CD4-positive, alpha-beta T cell (primary cell): ENCODE measurements at regions not wholly inside any gene's neighbourhood (a gene's known extent, or its start where the extent isn't known, plus 50 kb on each side); places are given as distances from the start of the nearest gene placed in this dataset.

Experiments used
- ATAC-seq: fragments of 200-7000 bp; cut with Tn5 transposase; one replicate; pipeline ENCODE4 v1.10.0; 2022; ENCODE audit warnings: mild to moderate bottlenecking; ENCODE audit not compliant: poor library complexity
- CTCF ChIA-PET: fragments of 350-600 bp; sonication (Branson Sonifier 250); formaldehyde crosslinking; loops from one replicate; lab custom pipeline; 2021; ENCODE audit warnings: antibody characterized with exemption, inconsistent platforms; lab: Charles Lee
- POLR2A ChIA-PET: fragments of 350-600 bp; sonication (Branson Sonifier 250); formaldehyde crosslinking; loops from one replicate; lab custom pipeline; 2021; ENCODE audit warnings: antibody characterized with exemption, inconsistent platforms; lab: Charles Lee
- DNase-seq, 14 experiments: peaks; one replicate each; pipeline ENCODE4 v3.0.0-alpha.2; 2013 to 2020; ENCODE audit warnings: mixed read lengths in 2 of 14
- H3K27ac ChIP-seq, 2 donors: one replicate each; pipeline versions ENCODE4 v1.5.1 to v1.7.0; 2013; ENCODE audit warnings: low read length in 2 of 2, low read depth in 1 of 2, mild to moderate bottlenecking in 1 of 2
- H3K27me3 ChIP-seq, 2 experiments: 1 replicate in 1 of 2; 2 replicates in 1 of 2; pipeline versions ENCODE4 v1.6.1 to v1.7.0; 2013; ENCODE audit warnings: low read length in 2 of 2, control low read depth in 1 of 2, mild to moderate bottlenecking in 1 of 2, moderate library complexity in 1 of 2; ENCODE audit not compliant: insufficient read depth in 2 of 2, control insufficient read depth in 1 of 2
- H3K36me3 ChIP-seq: one replicate; pipeline ENCODE4 v1.6.1; 2013; ENCODE audit warnings: low read length, control low read depth; ENCODE audit not compliant: insufficient read depth
- H3K4me1 ChIP-seq: one replicate; pipeline ENCODE4 v1.6.1; 2013; ENCODE audit warnings: low read length, control low read depth; ENCODE audit not compliant: insufficient read depth
- H3K4me3 ChIP-seq: one replicate; pipeline ENCODE4 v1.5.1; 2013; ENCODE audit warnings: mild to moderate bottlenecking, low read length, moderate library complexity
- H3K9me3 ChIP-seq, 2 experiments: 1 replicate in 1 of 2; 2 replicates in 1 of 2; pipeline versions ENCODE4 v1.6.1 to v1.7.0; 2013; ENCODE audit warnings: low read length in 2 of 2, mild to moderate bottlenecking in 2 of 2, control low read depth in 1 of 2, moderate library complexity in 1 of 2; ENCODE audit not compliant: control insufficient read depth in 1 of 2, insufficient read depth in 1 of 2
- H3K27ac Mint-ChIP-seq: one replicate; pipeline ENCODE4 v1.8.0; 2020; ENCODE audit warnings: mixed read lengths
- H3K27me3 Mint-ChIP-seq: one replicate; pipeline ENCODE4 v1.8.0; 2021; ENCODE audit warnings: mixed read lengths
- H3K36me3 Mint-ChIP-seq: one replicate; pipeline ENCODE4 v1.8.0; 2021; ENCODE audit warnings: low read depth, mixed read lengths
- H3K4me1 Mint-ChIP-seq: one replicate; pipeline ENCODE4 v1.8.0; 2021; ENCODE audit warnings: low read depth, mixed read lengths
- H3K4me3 Mint-ChIP-seq: one replicate; pipeline ENCODE4 v1.8.0; 2020; ENCODE audit warnings: mild to moderate bottlenecking, mixed read lengths
- H3K9me3 Mint-ChIP-seq: one replicate; pipeline ENCODE4 v1.8.0; 2020; ENCODE audit warnings: mixed read lengths
- intact Hi-C, 2 experiments: fragments of 100-400 bp; cut with DNase I in 1 of 2; cut with micrococcal nuclease in 1 of 2; formaldehyde crosslinking; loops; one replicate each; pipeline versions ENCODE4 v1.15.1 to v1.9.0; 2023 to 2025; cut with DNase I, micrococcal nuclease
- TF ChIP-seq, protein P1 (sequence below): fragments of 200-600 bp; IDR thresholded peaks from one replicate; pipeline ENCODE4 v1.8.0; 2022; ENCODE audit warnings: antibody characterized with exemption, mild to moderate bottlenecking

DNA sequence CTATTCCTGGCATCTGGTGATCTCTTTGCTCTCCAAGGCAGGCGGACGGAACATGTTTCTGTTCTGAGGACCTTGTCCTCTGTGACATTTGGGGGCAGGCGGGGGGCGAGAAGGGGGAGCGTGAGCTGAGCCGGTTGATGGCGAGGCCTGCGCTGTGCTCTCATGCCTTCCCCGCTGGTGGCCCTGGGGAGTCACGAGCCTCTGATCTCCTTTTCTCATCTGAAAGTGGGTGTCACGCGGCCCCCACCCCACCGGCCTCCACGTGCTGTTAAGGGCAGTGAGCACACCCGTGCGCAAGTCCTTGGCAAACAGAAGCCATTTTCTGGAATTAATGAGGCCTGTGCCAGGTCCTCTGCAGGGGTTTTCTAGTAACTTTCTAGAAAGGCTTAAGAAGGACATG is 102.8 kb upstream of the ACTRT2 start:
- no peaks in the 10 kb centered on the region for H3K9me3 Mint-ChIP-seq
- POLR2A ChIA-PET: no interaction called here
- H3K36me3 Mint-ChIP-seq: no peaks in the 10 kb centered on the region
- H3K27ac Mint-ChIP-seq: no peak overlapping the region
- H3K4me1 ChIP-seq: peaks cover 9% of the 10 kb centered on the region
- CTCF ChIA-PET: no interaction called here
- no peak overlapping the region for H3K27ac ChIP-seq
- TF ChIP-seq, protein P1, sequence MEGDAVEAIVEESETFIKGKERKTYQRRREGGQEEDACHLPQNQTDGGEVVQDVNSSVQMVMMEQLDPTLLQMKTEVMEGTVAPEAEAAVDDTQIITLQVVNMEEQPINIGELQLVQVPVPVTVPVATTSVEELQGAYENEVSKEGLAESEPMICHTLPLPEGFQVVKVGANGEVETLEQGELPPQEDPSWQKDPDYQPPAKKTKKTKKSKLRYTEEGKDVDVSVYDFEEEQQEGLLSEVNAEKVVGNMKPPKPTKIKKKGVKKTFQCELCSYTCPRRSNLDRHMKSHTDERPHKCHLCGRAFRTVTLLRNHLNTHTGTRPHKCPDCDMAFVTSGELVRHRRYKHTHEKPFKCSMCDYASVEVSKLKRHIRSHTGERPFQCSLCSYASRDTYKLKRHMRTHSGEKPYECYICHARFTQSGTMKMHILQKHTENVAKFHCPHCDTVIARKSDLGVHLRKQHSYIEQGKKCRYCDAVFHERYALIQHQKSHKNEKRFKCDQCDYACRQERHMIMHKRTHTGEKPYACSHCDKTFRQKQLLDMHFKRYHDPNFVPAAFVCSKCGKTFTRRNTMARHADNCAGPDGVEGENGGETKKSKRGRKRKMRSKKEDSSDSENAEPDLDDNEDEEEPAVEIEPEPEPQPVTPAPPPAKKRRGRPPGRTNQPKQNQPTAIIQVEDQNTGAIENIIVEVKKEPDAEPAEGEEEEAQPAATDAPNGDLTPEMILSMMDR: no peak
- H3K27me3 Mint-ChIP-seq: no peaks in the 10 kb centered on the region
- intact Hi-C loops: no loop called here
- H3K4me3 ChIP-seq: no peak overlapping the region
- H3K4me1 Mint-ChIP-seq: no peaks in the 10 kb centered on the region
- H3K36me3 ChIP-seq: no peaks in the 10 kb centered on the region
- peaks cover 0 to 2% of the 10 kb centered on the region in 2 experiments for H3K27me3 ChIP-seq
- peaks cover 0 to 13% of the 10 kb centered on the region in 2 experiments for H3K9me3 ChIP-seq
- H3K4me3 Mint-ChIP-seq: no peak overlapping the region
- ATAC-seq (no peak), DNase-seq (no peak)

DNA sequence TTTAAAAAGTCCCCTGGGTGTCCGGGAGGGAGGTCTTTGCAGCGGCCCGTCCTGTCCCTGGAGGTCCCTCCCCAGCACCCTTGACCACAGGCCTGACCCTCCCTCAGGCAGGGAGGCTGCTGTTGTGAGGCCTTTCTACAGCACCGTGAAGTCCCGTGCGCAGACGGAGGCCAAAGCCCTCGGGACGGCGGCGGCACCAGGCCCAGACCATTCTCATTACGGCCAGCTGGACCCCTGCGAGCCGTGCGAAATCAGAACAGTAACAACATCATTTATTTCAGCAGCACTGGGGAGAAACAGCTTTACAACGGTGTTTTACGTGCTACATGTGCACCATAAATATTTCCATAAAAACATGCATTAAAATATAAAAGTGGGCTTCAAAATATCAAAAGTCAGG is 101.4 kb upstream of the ACTRT2 start:
- no peaks in the 10 kb centered on the region for H3K36me3 Mint-ChIP-seq
- intact Hi-C loops: loop anchor here in 1 of 2 experiments (5.0 kb wide), 1 partner anchor 98 kb away; no protein-coding TSS in a partner anchor
- H3K27ac Mint-ChIP-seq: no peak overlapping the region
- Histone ChIP-seq H3K36me3 (no peaks in the 10 kb centered on the region), H3K27ac (no peak overlapping the region), H3K9me3 (peaks cover 0 to 13% of the 10 kb centered on the region in 2 experiments), H3K4me3 (no peak overlapping the region), H3K4me1 (peaks cover 9% of the 10 kb centered on the region), H3K27me3 (peaks cover 0 to 2% of the 10 kb centered on the region in 2 experiments)
- H3K4me1 Mint-ChIP-seq: no peaks in the 10 kb centered on the region
- ATAC-seq (no peak), DNase-seq (no peak)
- H3K27me3 Mint-ChIP-seq: no peaks in the 10 kb centered on the region
- CTCF ChIA-PET: no interaction called here
- H3K9me3 Mint-ChIP-seq: no peaks in the 10 kb centered on the region
- TF ChIP-seq, protein P1: no peak
- POLR2A ChIA-PET: no interaction called here
- no peak overlapping the region for H3K4me3 Mint-ChIP-seq

DNA sequence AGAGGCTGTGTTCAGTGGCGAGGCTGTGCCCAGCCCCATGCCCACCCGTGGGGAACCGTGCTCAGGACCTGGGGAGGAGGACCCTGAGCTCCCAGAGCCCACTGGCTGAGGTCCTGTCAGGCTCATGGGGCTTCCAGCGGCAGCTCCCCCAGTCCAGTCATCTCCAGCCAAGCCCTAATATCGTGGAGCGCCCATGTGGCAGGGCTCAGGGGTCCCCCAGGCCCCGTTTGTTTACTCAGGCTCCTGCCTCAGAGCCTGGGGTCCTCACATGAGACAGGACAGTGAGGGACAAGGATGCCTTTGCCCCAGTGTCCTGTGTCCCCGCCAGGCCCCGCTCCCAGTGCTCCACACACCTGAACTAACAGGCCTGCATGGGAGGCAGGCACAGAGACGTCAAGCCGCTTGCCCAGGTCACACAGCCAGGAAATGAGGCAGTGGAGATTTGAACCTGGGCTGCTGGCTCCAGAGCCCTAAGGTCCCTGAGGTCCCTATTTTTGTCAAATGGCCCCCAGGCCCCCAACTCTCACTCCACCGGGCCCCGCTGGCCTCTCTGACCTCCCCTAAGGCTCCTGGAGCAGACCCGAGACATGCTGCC is 100.7 kb upstream of the ACTRT2 start:
- intact Hi-C loops: loop anchor here in 1 of 2 experiments (5.0 kb wide), 1 partner anchor 98 kb away; no protein-coding TSS in a partner anchor
- H3K27me3 Mint-ChIP-seq: no peaks in the 10 kb centered on the region
- Histone ChIP-seq H3K27ac (no peak overlapping the region), H3K27me3 (peaks cover 0 to 2% of the 10 kb centered on the region in 2 experiments), H3K4me3 (no peak overlapping the region), H3K4me1 (peaks cover 9% of the 10 kb centered on the region), H3K9me3 (peaks cover 0 to 10% of the 10 kb centered on the region in 2 experiments), H3K36me3 (no peaks in the 10 kb centered on the region)
- TF ChIP-seq, protein P1: no peak
- no peak for DNase-seq
- POLR2A ChIA-PET: no interaction called here
- no peak for ATAC-seq
- no peaks in the 10 kb centered on the region for H3K36me3 Mint-ChIP-seq
- H3K9me3 Mint-ChIP-seq: no peaks in the 10 kb centered on the region
- no peaks in the 10 kb centered on the region for H3K4me1 Mint-ChIP-seq
- CTCF ChIA-PET: no interaction called here
- no peak overlapping the region for H3K4me3 Mint-ChIP-seq
- no peak overlapping the region for H3K27ac Mint-ChIP-seq
